RKO (cell line): ENCODE measurements at regions not wholly inside any gene's neighbourhood (a gene's known extent, or its start where the extent isn't known, plus 50 kb on each side); places are given as distances from the start of the nearest gene placed in this dataset.

ENCODE experiments used
- DNase-seq: peaks from one replicate; pipeline ENCODE4 v3.0.0-alpha.2; 2016; ENCODE audit warnings: low spot score

DNA sequence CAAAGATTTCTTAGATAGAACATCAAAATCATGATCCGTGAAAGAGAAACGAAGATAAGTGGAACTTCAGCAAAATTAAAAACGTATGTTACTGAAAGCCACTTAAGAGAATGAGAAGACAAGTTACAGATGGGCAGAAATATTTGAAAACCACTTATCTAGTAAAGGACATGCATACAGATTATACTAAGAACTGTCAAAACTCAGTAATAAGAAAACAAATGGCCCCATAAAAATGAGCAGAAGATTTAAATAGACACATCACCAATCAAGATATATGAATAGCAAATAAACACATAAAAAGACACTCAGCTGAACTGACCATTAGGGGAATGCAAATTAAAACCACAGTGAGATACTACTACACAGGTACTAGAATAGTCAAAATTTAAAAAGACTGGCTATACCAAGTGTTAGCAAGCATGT lies 343.7 kb downstream of the PTEN start:
- no peak for DNase-seq

DNA sequence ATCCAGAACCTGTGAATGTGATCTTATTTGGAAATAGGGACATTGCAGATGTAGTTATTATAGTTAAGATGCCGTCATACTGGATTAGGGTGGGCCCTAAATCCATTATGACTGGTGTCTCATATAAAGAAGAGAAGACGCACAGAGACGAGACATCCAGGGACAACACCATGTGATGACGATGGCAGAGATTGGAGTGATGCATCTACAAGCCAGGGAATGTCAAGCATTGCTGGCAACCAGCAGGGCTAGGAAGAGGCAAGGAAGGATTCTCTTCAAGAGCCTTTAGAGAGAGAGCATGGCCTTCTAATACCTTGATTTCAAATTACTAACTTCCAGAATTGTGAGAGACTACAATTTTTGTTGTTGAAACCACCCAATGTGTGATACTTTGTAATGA lies 345.8 kb downstream of the PTEN start:
- no peak for DNase-seq

DNA sequence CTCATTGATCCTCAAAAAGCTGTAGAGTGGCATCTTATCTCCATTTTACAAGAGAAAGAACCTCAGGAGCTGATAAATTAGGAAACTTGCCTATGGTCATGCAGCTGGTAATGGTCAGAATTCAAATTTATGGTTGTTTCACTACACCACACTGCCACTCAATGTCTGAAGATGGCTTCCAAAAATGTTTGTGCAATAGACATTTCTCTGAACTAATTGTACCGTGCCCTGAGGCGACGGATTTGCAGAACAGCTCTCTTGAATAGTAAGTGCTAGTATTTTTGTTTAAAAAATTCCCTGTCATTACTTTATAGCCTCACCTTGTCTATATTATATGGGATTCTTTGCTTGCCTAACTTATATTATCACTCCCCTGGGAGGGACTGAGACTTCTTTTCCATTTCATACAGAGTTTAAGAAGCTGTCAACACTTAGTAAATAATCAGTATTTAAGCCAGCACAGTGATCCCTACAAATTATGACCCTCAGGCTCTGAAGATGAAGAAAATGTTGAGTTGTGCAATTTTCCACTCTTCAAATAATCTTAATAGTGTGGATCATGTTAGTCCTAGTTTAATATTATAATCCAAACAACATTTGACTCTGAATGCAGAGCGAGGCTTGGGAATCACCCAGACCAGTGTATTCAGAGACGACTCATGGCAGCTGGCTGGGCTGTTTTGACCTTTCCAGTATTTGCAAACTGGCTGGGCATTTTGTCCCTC lies 346.6 kb downstream of the PTEN start:
- DNase-seq: no peak

DNA sequence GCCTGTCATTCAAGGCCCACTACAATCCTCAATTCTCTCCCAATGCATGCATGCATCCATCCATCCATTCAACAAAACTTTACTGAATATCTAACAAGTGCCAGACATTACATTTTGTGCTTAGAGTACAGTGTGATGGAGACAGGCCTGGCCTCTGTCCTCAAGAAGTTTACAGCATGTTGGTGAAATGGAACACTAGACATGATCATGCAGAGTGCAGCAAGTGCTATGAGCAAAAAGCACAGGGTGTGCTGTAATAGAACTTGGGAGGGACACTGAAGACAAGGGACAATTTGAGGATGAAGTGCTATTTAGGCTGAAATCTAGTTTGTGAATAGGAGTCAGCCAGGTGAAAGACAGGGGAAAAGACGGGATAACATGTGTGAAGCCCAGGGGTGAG lies 347.8 kb downstream of the PTEN start:
- no peak for DNase-seq

DNA sequence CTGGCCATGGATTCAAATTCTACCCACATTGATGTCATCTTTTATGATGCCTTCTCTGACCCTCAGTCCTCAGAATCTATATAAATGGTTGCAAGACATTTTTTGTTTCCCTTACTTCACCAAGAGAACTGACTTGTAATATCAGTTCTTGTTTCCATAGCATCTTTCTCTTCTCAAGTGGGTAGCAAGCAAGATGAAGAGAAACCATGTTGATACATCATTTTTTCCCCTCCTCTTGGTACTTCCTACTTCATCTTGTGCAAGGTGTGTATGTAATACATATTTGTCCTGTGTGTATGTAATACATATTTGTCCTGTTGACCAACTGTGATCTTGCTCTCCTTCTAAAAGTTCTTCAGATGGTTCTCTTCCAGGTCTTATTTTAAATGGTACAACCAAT lies 348.6 kb downstream of the PTEN start:
- DNase-seq: no peak

DNA sequence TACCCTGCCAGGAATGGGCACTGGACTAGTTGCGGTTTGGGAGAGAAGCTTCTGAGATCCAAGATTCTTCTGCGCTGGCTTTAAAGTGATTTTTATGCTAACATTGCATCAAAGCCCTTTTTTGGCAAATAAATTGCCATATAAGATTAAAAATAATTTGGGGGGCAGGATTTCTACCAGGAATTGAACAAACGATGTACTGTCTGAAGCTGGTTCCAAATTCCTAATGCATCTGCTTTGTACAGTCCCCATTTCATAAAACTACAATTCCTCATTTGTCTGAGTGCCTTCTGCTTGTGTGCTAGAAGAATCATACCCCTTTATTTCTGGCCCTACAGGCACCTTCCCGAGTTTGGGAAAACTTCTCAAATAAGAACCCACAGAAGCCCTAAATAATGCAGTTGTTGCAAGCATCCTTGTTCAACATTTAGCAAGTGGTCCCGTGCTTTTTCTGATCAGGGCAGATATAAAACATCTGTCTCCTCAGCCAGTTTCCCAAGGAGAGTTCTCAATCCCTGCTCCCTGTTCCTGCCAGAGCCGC lies 349.7 kb downstream of the PTEN start:
- DNase-seq: no peak

DNA sequence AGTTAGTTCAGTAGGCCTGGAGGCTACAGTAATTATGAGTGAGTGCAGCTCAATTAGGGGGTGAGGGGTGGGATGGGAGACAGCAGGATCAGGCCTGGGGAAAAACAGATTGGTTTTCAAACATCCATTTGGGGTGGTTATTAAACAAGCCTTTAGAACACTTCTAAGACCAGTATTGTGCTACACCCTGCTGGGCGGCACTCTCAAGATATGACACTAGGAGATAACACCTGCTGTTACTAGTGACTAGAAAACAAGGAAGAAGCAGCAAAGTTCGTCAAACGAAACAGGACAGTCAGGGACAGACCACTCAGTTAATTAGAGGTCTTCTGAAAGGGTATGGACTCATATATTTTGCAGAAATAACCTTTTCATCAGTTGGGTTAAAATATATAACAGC lies 353.6 kb downstream of the PTEN start:
- no peak for DNase-seq

DNA sequence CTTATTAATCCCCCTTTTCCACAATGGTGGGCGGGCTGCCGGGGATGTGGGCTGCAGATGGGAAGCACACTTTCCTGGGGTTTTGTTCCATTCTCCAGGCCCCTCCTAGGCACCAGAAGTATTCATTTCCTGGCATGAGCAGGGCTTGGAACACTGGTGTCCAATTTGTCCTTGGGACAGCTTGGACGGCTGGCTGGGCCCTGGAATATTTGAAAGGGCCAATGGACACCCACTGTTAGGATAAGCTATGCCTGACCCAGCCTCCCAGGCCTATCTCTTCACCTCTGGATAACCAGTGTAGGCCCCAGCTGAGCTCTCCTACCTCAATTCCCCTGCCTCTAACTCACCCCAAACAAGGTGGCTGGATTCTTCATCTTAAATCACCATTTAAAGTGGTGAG lies 354.9 kb downstream of the PTEN start:
- DNase-seq: no peak

DNA sequence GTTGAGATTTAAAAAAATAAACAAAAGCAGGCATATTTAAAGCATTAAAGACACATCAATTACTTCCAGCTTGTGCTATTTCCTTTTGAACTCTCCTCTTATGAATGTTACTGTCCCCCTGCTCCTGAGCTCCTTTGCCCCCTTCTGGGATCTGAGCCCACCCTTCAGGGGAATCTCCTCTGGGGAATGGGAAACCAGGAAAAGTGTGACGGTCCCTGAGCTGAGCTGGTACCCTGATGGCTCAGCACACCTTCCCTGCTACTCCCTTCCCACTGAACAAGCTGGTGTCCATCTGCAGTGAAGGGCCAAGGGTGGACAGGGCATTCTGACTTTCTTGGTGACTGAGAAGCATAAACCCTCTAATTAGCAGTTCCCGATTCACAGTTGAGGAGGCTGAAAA lies 356.3 kb downstream of the PTEN start:
- DNase-seq: no peak

DNA sequence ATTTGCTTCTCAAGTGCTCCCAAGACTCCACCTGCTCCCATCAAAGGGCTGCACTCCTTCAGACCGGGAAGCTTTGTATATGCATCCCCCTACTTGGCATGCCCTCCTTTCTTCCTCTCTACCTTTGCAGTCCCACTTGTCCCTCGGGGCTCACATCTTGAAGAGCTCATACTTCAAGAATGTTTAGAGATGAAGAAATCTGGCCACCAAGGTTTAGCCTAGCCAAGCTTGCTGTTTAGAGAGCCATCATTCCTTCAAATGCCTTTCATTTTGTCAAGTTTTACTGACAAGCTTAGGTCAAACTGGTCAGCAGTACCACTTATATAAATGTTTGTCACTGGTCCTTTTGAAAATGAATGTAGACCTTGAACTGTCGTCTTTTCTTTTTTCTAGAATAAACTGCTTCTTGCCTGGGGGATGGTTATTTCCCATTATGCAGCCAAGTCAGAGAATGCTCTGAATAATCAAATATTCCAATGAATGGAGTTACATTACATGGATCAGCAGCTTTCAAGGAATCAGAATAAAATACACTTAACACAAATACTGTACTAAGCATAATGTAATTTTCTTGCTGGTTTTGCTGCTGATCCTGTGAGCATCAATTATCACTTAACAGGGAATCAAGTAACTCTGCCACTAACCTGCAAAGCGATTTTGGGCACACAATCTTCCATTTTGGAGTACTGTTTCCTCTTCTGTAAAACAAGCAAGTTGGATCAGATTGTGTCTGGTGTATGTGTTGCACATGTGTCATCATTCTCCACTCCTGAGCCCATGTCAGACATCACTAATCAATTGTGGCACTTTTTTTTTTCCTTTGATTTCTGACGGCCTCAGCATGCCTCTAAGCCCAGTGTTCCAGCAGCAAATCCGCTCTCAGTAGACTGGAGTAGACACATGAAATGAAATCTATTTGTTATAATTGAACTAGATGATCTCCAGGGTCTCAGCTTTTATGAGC lies 357.9 kb downstream of the PTEN start:
- no peak for DNase-seq

DNA sequence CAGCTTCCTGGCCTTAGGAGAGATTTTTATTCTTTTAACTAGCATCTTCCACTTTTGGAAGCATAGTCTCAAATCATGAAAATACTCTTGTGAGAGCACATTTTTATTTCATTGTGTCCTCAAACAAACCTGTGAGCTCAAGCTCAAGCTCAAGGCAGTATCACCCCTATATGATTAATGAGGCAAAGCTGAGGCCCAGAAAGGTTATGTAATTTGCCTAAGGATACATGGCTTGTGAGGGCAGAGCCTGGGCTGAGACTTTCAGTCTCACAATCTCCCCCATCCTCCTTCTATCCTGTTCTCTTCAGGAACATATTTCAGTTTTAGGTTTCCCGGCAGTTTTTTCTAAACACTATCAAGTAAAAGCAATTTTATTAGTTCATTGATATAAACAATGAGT lies 359.5 kb downstream of the PTEN start:
- DNase-seq: no peak
